Stimulated activated CD8-positive, alpha-beta memory T cell treated with anti-CD3 and anti-CD28 coated beads, Interleukin-4, amount 100 ng/mL, for 24 hours (primary cell): ENCODE measurements at regions not wholly inside any gene's neighbourhood (a gene's known extent, or its start where the extent isn't known, plus 50 kb on each side); places are given as distances from the start of the nearest gene placed in this dataset.
"Not testable (repeated sequence)": the region's sequence is repeated elsewhere in the genome, so short reads cannot be mapped to it uniquely, and the experiment has no call there.

Source experiments
- DNase-seq: peaks from one replicate; pipeline ENCODE4 v3.0.0-alpha.2; 2020; ENCODE audit warnings: low read depth

DNA sequence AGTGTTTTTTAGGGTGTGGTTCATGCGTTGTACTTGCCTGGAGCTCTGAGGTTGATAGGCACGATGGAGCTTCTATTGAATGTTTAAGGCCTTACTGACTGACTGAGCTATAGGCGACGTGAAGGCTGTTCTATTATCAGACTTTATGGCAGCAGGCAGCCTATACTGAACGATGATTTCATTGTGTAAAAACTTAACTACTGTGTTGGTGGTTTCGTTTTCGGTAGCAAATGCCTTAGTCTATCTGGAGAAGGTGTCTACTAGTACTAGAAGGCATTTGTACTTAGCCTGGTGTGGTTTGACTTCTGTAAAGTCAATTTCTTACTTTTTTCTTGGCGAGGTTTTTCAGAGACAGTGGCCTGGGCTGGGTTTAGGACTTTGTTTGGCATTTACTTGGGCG is 194.4 kb downstream of the OTOP1 start:
- DNase-seq: not testable (repeated sequence)

DNA sequence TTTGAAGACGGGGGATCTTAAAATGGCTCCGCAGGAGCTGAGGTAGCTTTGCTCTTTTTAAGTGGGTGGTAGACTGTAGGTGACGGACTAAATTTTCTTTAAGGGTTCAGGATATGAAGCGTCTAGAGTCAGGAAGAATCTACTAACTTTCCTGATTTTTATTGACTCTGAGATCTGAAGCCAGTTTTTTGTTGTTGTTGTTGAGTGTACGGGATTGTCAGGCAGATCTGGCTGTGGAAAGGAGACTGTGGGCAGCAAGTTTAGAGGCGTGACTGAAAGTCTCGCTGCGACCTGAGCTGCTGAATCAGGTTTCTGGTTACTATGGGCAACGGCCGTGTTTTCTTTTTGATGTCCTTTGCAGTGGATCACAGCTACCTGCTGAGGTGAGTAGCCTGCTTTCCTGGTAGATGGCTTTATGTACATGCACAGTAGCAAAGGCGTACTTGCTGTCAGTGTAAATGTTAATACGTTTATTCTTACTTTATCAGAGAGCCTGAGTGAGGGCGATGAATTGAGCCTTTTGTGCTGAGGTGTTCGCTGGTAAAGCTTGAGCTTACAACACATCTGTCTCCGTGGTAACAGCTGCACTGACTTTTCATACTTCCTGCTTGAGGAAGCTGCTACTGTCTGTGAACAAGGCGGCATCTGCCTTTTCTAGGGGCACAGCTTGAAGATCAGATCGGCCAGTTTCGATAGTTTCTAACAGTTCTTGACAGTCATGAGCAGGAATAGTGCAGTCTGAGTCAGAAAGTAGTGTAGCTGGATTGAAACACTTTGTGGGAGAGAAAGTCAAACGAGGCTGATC is 193.7 kb downstream of the OTOP1 start:
- not testable (repeated sequence) for DNase-seq

DNA sequence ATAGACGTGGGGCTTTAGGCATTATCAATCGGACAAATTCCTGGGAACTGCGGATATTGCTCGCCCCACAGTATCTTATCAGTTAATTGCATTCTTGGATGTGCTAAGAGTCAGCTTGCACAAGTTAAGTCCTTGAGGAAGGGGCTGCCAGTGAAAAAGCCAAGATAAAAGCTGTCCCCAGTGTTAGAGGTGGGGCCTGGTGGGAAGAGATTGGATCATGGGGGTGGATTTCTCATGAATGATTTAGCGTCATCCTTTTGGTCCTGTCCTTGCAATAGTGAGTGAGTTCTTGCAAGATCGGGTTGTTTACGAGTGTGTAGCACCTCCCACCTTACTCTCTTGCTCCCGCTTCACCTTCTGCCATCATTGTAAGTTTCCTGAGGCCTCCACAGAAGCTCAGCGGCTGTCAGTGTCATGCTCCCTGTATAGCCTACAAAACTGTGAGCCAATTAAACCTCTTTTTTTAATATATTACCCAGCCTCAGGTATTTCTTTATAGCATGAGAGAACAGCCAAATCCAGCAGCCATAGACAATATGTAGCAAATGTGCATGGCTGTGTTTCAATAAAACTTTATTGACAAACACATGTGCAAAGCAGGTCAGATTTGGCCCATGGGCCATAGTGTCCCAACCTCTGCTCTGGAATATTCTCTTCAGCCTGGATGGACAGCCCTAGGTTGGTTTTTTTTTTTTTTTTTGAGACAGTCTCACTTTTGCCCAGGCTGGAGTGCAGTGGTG is 189.2 kb downstream of the OTOP1 start:
- DNase-seq: not testable (repeated sequence)

DNA sequence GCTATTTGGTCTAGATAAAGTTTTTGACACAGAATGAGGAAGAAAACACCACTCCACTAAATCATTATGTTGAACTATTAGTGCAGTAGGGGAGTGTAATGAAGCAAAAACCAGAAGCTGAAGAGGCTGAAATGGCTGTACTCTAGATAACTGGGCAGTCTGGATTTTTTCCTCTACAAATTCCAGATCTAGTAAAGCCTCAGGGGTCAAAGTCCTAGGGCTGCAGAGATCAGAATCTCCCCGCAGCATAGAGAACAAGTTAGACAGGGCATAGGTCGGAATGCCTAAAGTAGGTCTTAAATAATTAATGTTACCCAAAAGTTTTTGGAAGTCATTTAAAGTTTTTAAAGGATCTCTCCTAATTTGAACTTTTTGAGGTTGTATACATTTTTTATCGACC is 180.9 kb downstream of the OTOP1 start:
- not testable (repeated sequence) for DNase-seq

DNA sequence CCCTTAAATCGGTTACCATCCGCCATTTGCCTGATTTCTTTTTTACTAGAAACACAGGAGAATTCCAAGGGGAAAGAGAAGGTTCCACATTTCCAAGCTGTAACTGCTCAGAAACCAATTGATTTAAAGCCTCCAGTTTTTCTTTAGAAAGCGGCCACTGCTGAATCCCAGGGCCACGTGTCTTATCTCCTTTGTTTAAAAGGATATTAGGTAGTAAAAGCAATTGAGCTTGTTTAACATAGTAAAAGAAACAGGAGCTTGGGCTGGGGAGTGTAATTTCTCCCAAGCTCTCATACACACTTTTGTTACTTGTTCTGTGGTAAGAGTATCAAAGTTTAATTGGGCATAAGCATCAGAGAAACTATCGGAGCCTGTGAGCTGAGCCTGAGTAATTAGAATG is 180.0 kb downstream of the OTOP1 start:
- DNase-seq: not testable (repeated sequence)

DNA sequence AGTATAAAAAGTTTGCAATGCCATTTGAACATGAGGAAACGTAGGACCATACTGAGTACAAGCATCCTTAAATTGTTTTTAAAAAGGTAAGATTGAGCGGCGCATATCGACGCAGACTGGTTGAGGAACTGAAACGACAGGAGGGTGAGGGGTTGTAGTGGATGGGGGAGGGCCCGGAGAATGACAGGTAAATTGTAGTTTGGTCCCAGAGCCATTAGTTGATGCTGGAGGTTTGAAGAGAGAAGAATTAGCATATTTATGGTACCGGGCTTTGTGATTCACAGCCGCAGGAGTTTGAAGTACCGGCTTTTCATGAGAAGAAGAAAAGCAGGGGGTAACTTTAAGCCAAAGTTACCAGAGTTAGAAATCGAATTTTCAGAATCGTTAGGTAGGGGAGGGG is 179.5 kb downstream of the OTOP1 start:
- DNase-seq: not testable (repeated sequence)

DNA sequence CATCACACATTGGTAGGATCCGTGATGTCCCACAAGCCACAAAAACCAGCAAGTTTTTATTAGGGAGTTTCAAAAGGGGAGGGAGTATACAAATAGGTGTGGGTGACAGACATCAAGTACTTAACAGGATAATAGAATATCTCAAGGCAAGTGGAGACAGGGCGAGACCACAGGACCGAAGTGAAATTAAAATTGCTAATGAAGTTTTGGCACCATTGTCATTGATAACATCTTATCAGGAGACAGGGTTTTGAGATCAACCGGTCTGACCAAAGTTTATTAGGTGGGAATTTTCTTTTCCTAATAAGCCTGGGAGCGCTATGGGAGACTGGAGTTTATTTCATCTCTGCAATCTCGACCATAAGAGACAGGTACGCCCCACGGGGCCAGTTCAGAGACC is 178.5 kb downstream of the OTOP1 start:
- DNase-seq: not testable (repeated sequence)

DNA sequence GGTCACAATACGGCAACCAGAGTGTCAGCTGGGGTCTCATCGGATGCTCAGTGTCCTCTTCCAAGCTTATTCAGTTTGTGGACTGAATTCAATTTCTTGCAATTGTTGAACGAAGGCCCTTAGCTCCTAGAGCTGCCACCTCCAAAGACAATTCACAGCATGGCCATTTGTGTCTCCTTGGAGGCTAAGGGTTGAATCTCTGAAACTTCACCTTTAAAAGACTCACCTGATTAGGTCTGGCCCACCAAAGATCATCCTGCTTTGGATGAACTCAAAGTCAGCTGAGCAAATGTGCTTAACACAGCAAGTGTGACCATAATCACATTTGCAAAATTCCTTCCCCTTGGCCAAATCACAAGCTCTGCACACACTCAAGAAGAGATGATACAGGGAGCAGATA is 175.9 kb downstream of the OTOP1 start:
- not testable (repeated sequence) for DNase-seq

DNA sequence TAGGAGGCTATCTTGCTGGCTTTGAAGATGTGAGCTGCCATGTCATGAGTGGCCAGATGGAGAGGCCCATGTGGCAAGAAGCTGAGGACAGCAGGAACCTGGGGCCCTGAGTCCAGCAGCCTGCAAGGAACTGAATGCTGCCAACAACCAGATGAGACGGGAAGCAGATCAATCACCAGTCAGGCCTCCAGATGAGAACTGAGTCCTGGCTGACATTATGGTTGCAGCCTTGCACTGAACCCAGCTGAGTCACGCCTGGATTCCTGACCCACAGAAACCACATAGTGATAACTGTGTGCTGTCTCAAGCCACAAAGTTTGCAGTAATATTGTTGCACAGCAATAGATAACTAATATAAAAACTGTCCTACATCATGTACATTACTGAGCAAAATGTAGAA is 173.8 kb downstream of the OTOP1 start:
- DNase-seq: not testable (repeated sequence)

DNA sequence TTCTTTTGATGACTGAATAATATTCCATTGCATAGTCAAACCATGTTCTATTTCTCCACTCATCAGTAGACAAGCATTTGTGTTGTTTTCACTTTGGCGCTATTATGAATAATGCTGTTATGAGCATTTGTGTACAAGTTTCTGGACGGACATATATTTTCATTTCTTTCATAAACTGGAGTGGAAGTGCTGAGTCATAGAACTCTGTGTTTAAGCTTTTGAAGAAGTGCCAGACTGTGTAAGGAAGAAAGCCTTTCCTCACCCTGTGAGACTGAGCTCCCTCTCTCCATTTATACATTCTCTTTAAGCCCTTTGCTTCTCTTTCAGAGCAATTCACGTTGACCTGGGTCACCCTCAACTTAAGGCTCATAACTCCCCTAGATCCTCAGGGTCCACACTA is 169.5 kb downstream of the OTOP1 start:
- DNase-seq: not testable (repeated sequence)

DNA sequence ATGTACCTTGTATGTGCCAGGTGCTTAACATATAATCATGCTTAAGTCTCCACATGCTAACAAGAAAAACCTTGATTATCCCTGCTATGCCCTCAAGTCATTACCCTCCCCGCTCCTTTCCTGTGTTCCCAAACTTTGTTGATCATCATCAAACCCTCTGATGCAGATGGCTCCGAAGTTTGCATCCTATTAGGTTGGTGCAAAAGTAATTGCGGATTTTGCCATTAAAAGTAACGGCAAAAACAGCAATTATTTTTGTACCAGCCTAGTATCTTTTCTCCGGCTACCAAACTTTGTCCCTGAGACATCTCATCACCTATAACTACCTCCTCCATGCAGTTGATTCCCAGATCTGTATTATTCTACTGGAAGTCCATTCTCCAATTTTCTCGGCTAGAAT is 142.6 kb downstream of the OTOP1 start:
- not testable (repeated sequence) for DNase-seq

DNA sequence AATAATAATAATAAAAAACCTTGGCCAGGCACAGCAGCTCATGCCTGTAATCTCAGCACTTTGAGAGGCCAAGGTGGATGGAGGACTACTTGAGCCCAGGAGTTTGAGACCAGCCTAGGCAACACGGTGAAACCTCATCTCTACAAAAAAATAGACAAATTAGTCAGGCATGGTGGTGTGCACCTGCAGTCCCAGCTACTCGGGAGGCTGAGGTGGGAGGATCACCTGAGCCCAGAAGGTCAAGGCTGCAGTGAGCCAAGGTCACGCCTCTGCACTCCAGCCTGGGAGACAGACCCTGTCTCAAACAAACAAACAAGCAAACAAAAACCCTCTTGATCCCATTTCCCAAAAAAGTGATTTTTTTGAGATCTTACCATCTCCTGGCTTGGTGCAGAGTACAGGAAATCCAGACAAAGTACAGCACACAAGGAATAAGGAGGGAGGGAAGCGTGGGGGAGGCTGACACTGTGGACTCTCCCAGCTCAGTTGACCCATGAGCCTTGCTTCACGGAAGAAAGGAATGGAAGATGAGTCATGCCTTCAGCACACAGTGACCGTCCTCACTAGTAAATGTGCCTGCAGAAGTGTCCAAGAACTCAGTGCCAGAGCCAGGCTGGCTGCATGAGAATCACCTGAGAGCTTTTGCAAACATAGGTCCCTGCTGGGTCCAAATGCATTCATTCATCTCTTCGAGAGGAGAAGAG is 136.9 kb downstream of the OTOP1 start:
- DNase-seq: not testable (repeated sequence)

DNA sequence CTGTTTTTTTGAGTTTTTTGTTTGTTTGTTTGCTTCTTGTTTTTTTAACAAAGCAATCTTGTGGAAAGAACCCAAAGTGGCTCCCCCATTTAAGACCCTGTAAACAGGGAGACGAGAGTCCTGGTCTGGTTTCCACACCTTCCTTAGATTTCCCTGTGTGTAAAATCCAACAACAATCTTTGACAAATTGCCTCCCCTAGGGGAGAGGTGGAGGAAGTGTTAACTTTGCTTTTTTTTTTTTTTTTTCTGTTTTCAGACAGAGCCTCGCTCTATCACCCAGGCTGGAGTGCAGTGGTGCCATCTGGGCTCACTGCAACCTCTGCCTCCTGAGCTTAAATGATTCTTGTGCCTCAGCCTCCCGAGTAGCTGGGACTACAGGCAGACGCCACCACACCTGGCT is 136.0 kb downstream of the OTOP1 start:
- DNase-seq: not testable (repeated sequence)

DNA sequence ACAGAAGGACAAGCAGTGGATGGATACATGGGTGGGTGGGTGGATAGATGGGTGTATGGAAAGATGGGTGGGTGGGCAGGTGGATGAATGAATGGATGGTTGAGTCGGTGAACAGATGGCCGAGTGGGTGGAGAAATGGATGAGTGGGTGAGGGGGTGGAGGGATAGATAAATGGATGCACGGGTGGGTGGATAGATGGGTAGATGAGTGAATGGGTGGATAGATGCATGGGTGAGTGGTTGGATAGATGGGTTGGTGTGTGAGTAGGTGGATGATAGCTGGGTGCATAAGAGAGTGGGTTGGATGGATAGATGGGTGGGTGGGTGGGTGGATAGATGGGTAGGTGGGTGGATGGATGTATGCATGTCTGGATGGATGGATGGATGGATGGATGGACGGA is 134.6 kb downstream of the OTOP1 start:
- DNase-seq: not testable (repeated sequence)

DNA sequence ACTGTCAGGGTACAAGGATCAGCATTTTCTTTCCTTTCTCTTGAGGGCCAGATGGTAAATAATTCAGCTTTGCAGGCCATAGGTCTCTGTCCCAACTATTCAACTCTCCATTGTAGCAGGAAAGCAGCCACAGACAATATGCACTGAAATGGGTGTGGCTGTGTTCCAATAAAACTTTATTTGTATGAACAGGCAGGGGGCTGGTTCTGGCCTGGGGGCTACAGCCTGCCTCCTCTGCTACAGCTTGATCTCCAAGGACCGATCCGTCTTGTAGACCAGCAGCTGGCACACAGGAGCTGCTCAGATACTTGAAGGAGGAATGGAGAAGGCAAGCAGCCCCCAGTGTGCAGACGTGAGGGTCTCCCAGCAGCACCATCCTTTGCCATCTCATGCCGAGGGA is 127.1 kb downstream of the OTOP1 start:
- not testable (repeated sequence) for DNase-seq

DNA sequence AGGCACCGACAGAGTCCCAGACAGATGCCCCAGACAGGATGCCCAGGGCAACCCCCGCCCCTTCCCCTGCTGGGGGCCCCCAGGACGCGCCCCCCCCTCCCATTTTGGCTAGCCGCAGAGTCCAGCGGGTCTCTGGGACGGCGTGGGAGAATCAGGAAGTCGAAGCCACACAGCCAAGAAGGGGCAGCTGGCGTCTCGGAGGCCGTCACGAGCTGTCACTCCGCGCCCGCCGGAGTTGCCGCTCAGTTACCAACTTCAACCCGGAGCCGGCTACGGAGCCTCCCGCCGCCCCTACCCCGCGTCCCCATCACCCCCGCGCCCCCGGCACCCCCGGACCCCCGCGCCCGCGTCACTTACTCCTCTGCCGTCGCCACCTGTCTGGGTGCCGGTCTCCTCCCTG is 119.8 kb downstream of the OTOP1 start:
- DNase-seq: not testable (repeated sequence)

DNA sequence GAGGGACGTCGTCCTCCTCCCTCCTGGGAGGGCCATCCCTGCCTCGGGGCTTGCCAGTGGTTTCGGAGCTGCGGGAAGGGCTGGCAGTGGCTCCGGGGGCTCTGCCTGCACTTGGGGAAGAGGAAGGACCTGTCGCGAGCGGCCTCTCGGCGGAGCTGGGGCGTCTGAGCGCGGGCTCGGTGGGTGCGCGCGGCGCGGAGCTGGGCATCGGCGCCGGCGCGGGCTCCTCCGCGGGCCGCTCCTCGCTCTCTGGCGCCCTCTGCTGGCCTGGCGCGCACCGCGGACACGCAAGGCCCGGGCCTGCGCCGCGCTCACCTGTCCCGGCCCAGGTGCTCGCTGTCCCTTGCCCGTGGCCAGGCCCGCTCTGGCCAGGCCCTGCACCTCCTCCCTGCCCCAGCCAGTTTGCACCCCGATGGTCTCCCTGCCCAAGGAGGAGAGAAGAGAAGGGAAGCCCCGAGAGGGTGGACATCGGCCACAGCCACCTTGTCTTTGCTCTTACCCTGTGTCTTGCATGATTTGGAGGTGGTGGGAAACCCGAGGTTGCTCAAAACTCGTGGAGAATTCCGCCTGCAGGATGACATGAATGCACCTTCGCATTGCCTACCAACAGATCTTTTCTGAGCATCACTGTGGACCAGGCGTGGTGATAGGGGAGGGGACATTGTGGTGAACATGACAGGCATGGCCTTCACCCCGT is 119.2 kb downstream of the OTOP1 start:
- DNase-seq: peak; percentile 60

DNA sequence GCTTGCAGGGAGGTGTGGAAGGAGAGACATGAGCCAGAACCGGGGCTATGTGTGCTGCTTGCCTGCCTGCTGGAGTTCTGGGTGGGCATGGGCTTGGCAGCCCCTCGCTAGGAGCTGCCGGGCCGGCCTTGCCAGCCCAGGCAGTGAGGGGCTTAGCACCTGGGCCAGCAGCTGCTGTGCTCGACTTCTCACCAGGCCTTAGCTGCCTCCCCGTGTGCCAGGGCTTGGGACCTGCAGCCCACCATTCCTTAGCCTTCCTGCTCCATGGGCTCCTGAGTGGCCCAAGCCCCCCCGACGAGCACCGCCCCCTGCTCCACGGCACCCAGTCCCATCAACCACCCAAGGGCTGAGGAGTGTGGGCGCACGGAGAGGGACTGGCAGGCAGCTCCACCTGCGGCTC is 111.3 kb downstream of the OTOP1 start:
- not testable (repeated sequence) for DNase-seq

DNA sequence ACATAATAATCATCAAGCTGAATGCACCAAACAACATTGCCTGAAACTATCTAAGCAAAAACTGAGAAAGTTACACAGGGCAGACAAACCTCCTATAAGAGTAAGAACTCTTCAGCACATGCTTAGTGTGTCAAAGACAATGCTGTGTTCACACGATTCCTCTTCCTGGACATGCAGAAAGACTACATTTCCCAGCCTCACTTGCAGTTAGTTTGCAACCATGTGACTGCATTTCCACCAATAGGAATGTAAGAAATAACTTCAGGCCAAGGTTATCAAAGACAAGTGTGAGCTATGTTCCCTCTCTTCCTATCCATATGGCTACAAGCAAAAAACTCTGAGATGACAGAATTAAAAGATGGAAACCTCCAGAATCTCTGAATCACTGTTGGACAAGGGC is 109.8 kb downstream of the OTOP1 start:
- DNase-seq: not testable (repeated sequence)

DNA sequence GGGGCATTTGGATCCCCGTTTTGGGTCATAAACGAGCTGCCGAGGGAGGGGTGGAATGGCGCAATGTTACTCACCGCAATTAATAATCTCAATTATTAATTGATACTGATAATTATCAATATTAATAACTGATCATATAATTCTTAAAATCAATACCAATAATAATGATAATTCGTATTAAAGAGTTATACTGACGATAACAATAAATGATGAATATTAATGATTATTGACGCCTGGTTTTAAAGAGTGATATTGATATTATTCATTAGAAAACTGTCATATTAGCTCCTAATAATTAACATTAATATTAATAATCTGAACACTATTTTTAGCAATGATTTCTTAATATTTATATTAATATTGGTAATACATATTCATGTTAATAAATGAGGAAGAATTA is 92.4 kb downstream of the OTOP1 start:
- DNase-seq: not testable (repeated sequence)

DNA sequence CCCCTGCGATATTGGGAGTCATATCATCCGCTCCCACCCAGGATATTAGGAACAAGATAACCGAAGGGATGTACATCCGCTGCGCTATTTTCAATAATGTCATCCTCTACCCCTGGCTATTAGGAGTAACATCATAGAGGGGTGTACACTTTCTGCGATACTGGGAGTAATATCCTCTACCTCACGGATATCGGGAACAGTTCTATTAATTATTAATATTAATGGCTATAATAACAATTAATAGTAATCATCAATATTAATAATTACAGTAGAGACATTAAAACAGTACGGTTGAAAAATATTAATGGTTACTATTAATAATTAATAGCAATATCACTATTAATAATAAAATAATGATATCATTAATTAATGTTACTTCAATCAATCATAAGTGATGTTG is 90.1 kb downstream of the OTOP1 start:
- DNase-seq: not testable (repeated sequence)
